ENCODE measurements at regions not wholly inside any gene's neighbourhood (a gene's known extent, or its start where the extent isn't known, plus 50 kb on each side); places are given as distances from the start of the nearest gene placed in this dataset.

GRCh38 chr5:25387953-25388352 lies 743.2 kb upstream of the CDH10 start:
- TF ChIP-seq CTCF (IDR thresholded peaks at IDR 0.05; ENCODE audit: insufficient read depth, low read length, poor library complexity, severe bottlenecking) (no peak), EZH2phosphoT487 (conservative IDR thresholded peaks at IDR 0.05; ENCODE audit: low read length) (no peak)

Measured in SU-DHL-6 (cell line).